ENCODE measurements at regions not wholly inside any gene's neighbourhood (a gene's known extent, or its start where the extent isn't known, plus 50 kb on each side); places are given as distances from the start of the nearest gene placed in this dataset.
A peak's percentile ranks its signal among the peaks of the same experiment; 100 is the strongest.

DNA sequence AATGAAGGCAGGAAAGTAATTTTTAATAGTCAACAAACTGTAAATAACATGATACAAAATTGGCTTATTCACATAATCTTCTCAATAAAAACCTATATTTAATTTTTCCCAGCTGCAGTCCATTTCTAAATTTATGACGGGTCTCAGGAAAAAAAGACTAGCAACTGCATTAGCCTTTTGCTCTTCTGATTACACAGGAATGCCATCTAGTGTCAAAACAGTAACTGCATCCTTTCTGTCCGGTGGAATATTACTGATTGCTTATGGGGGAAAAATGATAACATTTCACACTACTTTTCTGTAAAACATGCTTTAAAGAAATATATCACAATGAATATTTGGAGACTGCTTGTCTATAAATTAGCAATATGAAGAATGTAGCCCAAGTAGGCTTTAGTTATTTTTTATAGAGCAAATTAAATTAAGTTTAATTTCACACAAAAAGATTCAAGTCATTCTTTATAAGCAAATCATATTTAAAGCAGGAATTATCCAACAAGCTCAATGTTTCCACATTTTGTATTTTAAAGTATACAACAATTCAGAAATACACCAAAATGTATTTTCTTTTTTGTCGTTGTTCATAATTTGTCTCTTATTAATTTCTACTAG, 534.7 kb downstream of the CDH10 start:
- DNase-seq (ENCODE audit: low spot score) (peak; percentile 2), ATAC-seq (no peak), FAIRE-seq (no peak)
- intact Hi-C loops (cut with micrococcal nuclease; ENCODE audit: unreplicated experiment), result loop anchor here (2.0 to 5.0 kb wide), 2 partner anchors 299 to 903 kb away; no protein-coding TSS in a partner anchor
- Histone ChIP-seq H3K36me3 (replicated peaks in 1 of 2; ENCODE audit: control insufficient read depth in 1 of 2, insufficient read depth in 2 of 2, low read length in 2 of 2) (no peaks in the 10 kb centered on the region), H4K20me1 (ENCODE audit: insufficient read depth, low read length) (no peaks in the 10 kb centered on the region), H3K27me3 (ENCODE audit: control insufficient read depth in 1 of 2, insufficient read depth in 2 of 2, low read length in 2 of 2) (no peaks in the 10 kb centered on the region), H3K79me2 (ENCODE audit: insufficient read depth, low read length) (no peaks in the 10 kb centered on the region), H3K4me1 (ENCODE audit: insufficient read depth, low read length) (no peaks in the 10 kb centered on the region), H2AFZ (ENCODE audit: low read length) (no peak overlapping the region), H3K9me3 (ENCODE audit: low read length) (no peaks in the 10 kb centered on the region; the same call in 1 of the 2 replicates), H3K4me2 (ENCODE audit: low read depth, low read length) (no peak overlapping the region), H3K4me3 (replicated peaks in 1 of 3; ENCODE audit: insufficient read depth in 1 of 3, low read depth in 2 of 3, low read length in 3 of 3) (no peak overlapping the region), H3K27ac (ENCODE audit: extremely low read length, insufficient read depth, low read length) (no peak overlapping the region), H3K9ac (ENCODE audit: insufficient read depth, low read depth, low read length) (no peak overlapping the region)
- in situ Hi-C loops (cut with HindIII; ENCODE audit: extremely low pct_ligation_motif_present, low pct_unique_long_range_greater_than_20kb), result no loop called here
- BruUV-seq (replicated peaks), result no TSS peak
- ChIA-PET CTCF (ENCODE audit: low intra/inter-chr PET ratio, low total read pairs) (no interaction called here), POLR2A (no interaction called here)
- TF ChIP-seq KDM4B (CRISPR knock-in tag; IDR thresholded peaks at IDR 0.05), result no peak
- no peak for TF ChIP-seq CEBPZ (IDR thresholded peaks at IDR 0.05; ENCODE audit: low read length)
- no peak for TF ChIP-seq ZNF329 (CRISPR knock-in tag; IDR thresholded peaks at IDR 0.05; ENCODE audit: low read depth)
- TF ChIP-seq CBFB (CRISPR knock-in tag; IDR thresholded peaks at IDR 0.05), result no peak
- TF ChIP-seq, protein P1, sequence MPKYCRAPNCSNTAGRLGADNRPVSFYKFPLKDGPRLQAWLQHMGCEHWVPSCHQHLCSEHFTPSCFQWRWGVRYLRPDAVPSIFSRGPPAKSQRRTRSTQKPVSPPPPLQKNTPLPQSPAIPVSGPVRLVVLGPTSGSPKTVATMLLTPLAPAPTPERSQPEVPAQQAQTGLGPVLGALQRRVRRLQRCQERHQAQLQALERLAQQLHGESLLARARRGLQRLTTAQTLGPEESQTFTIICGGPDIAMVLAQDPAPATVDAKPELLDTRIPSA (CRISPR knock-in tag; IDR thresholded peaks at IDR 0.05; ENCODE audit: borderline replicate concordance), result no peak
- TF ChIP-seq STAG1 (CRISPR knock-in tag; IDR thresholded peaks at IDR 0.05), result peak; percentile 40
- peak; percentile 33 for TF ChIP-seq CTCF (CRISPR knock-in tag; IDR thresholded peaks at IDR 0.05)
- no peak for TF ChIP-seq ZNF451 (CRISPR knock-in tag; IDR thresholded peaks at IDR 0.05)
- 1% methylated on average over 3 of the region's 3 CpGs for WGBS (ENCODE audit: low lambda C conversion rate)

All from HepG2 (cell line).